ENCODE measurements at regions not wholly inside any gene's neighbourhood (a gene's known extent, or its start where the extent isn't known, plus 50 kb on each side); places are given as distances from the start of the nearest gene placed in this dataset.
"Not testable (repeated sequence)": the region's sequence is repeated elsewhere in the genome, so short reads cannot be mapped to it uniquely, and the experiment has no call there.

- no peak for FAIRE-seq
Measured at GRCh38 chr3:139113231-139113992, 68.7 kb upstream of the PRR23C start.

GRCh38 chr3:139113993-139114375 lies 69.3 kb upstream of the PRR23C start:
- FAIRE-seq (no peak), DNase-seq (ENCODE audit: insufficient read length, low spot score) (no peak)

More at GRCh38 chr3:139113231-139113992, 68.7 kb upstream of the PRR23C start:
- DNase-seq (ENCODE audit: insufficient read length, low spot score), result no peak

DNA sequence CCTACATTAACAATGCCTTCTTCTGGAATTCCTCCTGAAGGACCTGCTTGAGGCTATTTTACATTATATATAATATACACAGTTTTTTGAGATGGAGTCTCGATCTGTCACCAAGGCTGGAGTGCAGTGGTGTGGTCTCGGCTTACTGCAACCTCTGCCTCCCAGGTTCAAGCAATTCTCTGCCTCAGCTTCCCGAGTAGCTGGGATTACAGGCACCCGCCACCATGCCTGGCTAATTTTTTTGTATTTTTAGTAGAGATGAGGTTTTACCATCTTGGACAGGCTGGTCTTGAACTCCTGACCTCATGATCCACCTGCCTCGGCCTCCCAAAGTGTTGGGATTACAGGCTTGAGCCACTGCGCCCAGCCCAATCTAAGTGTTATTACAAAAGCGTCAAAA lies 71.9 kb upstream of the PRR23C start:
- not testable (repeated sequence) for DNase-seq (ENCODE audit: insufficient read length, low spot score); FAIRE-seq

GRCh38 chr3:139117136-139117675 lies 72.5 kb upstream of the PRR23C start:
- DNase-seq (ENCODE audit: insufficient read length, low spot score) (no peak), FAIRE-seq (no peak)

DNA sequence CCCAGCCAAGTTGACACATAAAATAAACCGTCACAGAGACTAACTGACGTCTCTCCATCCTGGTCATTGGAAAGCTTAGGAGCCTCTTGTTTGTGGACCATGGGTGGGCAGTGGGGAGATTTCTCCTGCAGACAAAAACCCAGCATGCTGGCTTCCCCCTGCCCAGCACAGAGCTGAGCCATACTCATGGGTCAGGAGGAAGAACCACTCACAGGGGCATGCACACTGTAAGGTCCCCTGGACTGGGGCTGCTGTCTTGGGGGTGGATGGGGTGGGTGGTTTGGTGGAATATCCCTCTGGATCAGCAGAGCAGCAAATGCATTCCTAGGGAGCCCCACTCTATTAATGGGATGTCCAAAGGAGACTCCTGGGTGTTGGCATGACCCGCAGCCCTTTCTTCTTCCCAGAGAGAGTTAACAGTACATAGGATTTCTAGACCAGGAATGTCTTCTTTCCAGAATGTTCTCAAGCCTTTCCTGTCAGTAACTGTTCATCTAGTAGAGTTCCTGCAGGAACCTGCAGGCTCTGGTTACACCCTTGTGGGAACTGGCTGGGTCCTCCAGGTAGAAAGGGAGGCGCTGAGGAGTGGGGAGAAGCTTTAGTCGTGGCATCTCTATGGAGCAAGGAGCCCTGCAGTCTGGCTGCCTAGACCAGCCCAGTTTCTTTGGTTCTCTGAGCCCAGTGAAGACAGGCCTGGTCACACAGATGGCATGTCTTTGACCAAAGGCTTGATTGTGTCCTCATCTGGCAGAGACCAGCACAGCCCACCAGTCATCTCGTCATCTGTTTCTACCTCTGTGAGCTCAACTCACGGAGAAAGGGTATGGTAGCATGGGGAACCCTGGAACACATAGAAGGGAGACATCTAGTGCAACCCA lies 73.4 kb upstream of the PRR23C start:
- no peak for DNase-seq (ENCODE audit: insufficient read length, low spot score)
- FAIRE-seq, result no peak

GRCh38 chr3:139118835-139119234 lies 74.1 kb upstream of the PRR23C start:
- FAIRE-seq, result no peak
- DNase-seq (ENCODE audit: insufficient read length, low spot score), result no peak

- DNase-seq (ENCODE audit: insufficient read length, low spot score), result no peak
- FAIRE-seq, result no peak
Measured at GRCh38 chr3:139119331-139120025, 74.8 kb upstream of the PRR23C start.

- DNase-seq (ENCODE audit: insufficient read length, low spot score), result no peak
- no peak for FAIRE-seq
Measured at GRCh38 chr3:139120086-139121056, 75.7 kb upstream of the PRR23C start.

DNA sequence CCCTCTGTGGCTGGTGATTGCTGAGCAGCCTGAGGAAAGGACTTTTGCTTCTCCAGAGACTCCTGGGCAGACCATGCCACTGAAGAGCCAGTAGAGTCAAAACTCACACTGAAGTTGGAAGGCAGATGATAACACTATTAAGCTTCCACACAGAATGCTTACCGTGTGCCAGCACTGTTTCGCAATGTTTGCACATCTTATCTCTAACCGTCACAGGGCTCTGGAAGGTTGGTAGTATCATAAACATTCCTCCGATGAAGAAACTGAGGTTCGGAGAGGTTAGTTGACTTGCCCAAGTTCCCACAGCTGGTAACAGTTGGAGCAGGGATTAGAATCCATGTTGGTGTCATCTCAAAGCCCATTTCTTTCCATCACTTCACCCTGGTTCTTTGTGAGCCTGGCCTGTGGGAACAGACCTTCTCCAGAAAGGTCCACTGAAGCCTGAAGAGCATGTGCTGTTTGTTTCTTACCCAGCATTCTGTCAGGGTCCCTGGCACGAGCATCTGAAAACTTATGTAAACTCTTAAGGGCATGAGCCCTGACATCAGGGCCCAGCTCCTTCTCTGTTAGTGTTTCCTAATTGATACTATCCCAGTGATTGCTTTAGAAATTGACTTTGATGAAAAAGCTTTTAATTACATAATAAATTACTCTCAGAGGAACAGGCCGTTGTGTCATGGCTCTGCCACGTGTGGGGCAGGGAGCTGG lies 77.0 kb upstream of the PRR23C start:
- DNase-seq (ENCODE audit: insufficient read length, low spot score) (no peak), FAIRE-seq (no peak)

- DNase-seq (ENCODE audit: insufficient read length, low spot score) (no peak), FAIRE-seq (no peak)
Measured at GRCh38 chr3:139122221-139122581, 77.5 kb upstream of the PRR23C start.

- DNase-seq (ENCODE audit: insufficient read length, low spot score), result no peak
- no peak for FAIRE-seq
Measured at GRCh38 chr3:139122612-139123011, 77.9 kb upstream of the PRR23C start.

GRCh38 chr3:139123377-139124095 lies 78.8 kb upstream of the PRR23C start:
- DNase-seq (ENCODE audit: insufficient read length, low spot score) (no peak), FAIRE-seq (no peak)

DNA sequence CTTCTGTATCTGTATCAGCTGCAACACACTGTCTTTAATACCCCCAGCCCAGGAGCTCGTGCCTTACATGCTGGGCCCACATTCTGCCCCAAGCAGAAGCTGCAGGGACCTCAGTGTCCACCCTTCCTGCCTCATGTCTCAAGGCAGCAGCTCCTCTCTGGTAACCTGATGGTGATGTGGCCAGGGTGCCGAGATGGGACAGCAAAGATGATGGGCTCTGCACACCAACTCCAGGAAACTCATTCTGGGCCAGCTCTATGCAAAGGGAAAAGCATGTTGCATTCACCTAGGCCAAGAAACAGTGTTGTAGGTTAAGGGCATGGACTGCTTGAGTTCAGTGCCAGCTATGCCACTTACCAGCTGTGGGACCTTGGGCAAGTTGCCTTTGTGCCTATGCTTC lies 79.5 kb upstream of the PRR23C start:
- FAIRE-seq, result no peak
- DNase-seq (ENCODE audit: insufficient read length, low spot score), result no peak

DNA sequence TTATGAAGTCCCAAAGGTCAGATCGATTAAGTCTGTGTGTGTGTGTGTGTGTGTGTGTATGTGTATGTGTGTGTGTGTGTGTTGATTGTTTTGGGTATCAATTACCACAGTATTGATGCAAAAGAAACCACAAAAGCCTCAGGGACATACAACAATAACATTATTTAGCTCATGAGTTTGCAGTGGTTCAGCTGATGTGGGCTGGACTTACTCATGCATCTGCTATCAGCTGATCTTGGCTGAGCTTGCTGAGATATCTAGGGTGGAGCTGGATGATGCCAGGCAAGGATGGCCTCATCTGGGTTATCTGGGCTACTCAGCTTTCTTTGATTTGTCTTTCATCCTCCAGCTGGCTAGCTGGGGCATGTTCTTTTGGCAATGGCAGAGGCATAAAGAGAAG lies 82.4 kb upstream of the PRR23C start:
- DNase-seq (ENCODE audit: insufficient read length, low spot score) (no peak), FAIRE-seq (no peak)

- DNase-seq (ENCODE audit: insufficient read length, low spot score); FAIRE-seq: not testable (repeated sequence)
Measured at GRCh38 chr3:139127629-139128028, 82.9 kb upstream of the PRR23C start.

- FAIRE-seq, result no peak
- DNase-seq (ENCODE audit: insufficient read length, low spot score), result no peak
Measured at GRCh38 chr3:139128803-139129202, 84.1 kb upstream of the PRR23C start.

- no peak for DNase-seq (ENCODE audit: insufficient read length, low spot score)
- no peak for FAIRE-seq
Measured at GRCh38 chr3:139129892-139130291, 85.2 kb upstream of the PRR23C start.

DNA sequence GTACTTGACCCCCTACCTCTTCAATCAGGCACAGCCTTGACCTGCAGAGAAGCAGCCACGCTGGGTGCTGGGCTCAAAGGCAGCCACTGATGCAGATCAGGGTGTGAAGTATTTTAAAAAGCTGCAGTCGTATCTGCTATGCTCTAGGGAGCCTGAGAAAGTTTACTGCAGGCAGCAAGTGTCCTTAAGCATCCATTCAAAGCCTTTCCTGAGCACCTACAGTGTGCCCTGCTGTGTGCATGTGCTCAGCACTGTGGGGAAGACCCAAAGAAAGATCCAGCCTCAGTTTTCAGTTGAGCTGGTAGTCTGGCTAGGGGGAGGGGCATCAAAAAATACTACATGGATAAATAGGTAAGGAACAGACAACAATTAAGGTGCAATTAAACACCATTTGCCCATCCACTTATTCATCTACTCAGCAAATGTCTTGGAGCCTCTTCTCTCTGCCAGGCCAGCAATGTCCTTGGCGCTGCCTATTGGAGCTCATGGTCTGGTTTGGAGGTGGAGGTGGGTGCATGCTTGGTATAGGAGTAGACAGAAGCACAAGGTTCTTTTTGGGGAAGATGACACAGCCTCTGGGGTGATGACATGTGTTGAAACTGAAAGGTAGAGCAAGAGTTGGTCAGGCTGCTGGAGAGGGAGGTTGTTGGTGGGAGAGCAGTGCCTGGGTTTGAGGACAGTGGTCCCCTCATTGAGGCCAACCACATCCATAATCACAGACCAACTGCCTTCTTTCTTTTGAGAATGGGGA lies 85.9 kb upstream of the PRR23C start:
- FAIRE-seq (no peak), DNase-seq (ENCODE audit: insufficient read length, low spot score) (no peak)
